Embryonic facial prominence (tissue), 1 donor: ENCODE measurements at regions not wholly inside any gene's neighbourhood (a gene's known extent, or its start where the extent isn't known, plus 50 kb on each side); places are given as distances from the start of the nearest gene placed in this dataset.

ENCODE experiments used
- DNase-seq: peaks from one replicate; pipeline ENCODE4 v3.0.0-alpha.2; 2016; ENCODE audit errors: extremely low spot score

DNA sequence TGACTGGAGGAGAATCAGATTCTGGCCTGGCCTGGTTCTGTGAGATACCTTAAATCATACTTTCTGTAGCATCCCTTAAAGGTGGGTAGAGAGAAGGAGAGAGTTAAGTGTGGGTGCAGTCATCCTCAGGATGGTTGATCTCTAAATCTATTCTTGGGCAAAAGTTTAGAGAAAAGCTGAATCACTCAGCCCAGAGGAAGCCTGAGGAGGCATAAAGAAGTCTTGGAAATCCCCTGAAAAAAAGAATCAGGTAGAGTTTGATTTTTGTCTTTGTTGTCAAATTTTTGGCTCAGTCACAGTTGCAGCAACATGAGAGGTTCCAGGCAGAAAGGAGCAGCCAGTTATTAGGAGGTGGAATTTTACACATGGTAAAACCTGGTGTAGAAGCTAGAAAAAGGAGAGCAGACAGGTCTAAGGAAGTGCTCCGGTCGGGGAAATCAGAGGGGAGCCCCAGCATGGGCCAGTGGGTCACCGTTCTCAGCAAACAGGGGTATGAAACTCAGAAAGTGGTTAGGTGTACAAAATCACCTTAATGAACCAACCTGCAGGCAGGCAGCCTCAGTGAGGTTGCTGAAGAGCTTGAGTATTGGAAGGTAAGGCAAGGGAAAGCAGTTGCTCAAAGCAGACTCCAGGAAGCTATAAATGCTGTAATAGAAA lies 116.2 kb upstream of the CNTLN start:
- no peak for DNase-seq

DNA sequence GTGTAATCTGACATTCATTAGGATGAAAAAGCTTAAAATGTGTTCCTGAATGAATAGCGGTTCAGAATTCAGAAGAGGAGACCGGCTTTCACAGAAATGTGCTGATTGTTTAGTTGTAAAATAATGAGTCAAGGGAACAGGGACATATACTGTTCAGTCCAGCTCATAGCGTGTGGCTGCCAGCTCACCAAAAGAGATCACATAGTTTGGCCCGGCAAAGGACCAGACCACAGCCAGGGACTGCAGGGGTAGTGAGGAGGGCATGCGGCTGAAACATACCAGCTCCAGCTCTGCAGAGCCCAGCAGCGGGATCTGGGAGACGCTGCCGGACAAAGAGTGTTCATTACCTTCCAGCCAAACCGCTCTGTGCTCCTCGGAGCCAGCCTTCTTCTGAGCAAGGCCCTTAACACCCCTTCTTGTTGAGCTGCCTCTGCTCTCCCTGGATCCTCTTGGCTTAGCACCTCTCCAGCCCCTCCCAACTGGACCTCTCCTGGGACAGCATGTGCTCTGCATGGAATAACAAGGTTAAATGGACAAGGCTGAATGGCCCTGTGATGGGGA lies 116.8 kb upstream of the CNTLN start:
- no peak for DNase-seq

DNA sequence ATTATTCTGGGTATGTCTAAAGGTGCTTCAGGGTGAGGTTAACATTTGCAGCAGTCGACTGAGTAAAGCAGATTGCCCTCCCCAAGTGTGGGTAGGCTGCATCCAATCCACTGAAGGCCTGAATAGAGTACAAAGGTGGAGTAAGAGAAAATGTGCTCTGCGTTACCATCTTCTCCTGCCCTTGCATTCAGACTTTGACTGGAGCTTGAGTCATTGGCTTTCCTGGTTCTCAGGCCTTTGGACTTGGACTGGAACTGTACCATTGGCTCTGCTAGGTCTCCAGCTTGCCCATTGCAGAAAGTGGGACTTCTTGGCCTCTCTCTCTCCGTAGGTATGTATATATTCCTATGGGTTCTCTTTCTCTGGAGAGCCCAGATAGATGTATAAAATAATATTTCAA lies 120.9 kb upstream of the CNTLN start:
- no peak for DNase-seq

DNA sequence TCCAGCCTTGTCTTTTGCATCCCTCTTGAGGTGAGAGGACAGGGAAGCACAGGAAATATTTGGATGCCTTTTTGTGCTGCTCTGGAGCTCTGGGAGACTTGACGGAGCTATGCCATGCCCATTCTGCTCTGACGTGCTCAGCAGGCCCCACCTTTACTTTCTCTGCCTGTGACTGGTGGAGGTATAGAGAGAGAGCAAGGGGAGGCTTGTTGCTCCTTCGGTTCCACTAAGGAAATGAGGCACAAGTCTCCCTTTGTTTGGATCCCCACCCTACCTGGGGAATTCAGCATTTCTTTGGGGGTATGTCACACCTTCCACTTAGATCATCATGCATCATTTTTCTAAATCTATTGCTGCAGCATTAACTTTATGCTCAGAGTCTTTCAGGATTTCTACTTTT lies 121.8 kb upstream of the CNTLN start:
- no peak for DNase-seq

DNA sequence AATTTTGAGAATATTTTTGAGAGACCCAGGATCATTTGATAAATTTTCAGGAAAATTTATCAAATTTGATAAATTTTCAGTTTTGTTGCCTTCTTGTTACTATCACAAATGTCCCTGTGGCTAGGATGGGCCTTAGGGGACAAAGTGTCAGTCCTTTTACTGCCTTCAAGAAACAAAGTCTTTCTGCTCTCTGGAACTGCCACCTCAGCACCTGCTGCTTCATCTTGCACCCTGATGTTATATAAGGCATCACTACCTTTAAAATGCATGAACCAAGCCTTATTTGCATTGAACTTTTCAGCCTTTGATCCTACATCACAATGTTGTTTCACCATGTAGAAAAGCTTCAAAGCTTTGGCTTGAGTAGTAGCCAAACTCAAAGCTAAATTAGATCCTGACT lies 123.0 kb upstream of the CNTLN start:
- no peak for DNase-seq

DNA sequence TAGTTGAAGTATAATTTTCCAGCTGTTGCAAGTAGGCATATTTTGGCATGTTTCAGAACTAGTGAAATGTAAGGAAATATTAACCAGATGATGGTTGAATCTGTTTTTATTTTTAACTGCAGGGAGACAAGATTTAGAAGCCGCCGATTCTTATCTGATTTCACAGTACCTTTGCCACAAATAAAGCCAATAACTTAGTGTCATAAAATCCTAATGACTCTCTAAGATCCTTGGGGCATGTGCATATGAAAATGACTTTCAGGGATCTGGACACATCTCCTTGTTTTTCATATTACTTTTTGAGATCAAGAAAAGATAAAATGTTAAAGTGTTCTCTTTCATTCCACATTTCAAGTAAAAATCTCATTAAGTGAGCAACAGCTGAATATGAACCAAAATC lies 125.8 kb upstream of the CNTLN start:
- no peak for DNase-seq

DNA sequence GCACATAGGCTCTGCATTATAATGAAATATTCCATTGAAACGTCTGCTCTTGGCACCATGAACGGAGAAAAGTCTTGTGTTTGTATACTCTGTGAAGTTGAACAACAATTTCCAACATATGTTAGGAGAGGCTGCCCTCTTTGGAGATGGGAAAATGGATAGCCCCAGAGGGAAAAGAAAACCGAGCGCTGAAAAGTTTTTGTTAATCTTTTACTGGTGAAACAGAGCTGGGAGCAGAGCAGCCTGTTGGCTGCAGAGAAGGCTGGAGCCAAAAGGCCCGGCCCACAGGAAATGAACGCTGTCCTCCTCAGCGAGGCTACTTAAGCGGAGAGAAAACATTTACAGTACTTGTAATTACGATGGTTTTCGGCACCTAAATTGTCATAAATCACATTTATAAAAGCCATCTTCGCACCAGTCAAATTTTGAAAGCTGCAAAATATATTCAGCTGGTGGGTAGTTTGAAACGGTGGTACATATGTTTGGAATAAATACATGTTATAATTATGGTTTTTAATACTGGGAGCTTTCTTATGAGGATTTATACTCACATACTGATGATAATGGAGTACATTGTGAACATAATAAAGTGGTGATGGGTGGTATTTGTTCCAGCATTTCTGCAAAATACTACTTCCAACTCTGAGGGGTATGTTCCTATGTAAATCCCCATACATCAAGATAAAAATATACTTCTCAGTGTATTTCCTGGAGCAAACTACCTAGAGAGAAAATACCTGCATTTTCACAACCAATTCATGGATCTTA lies 129.6 kb upstream of the CNTLN start:
- peak; percentile 81 for DNase-seq

DNA sequence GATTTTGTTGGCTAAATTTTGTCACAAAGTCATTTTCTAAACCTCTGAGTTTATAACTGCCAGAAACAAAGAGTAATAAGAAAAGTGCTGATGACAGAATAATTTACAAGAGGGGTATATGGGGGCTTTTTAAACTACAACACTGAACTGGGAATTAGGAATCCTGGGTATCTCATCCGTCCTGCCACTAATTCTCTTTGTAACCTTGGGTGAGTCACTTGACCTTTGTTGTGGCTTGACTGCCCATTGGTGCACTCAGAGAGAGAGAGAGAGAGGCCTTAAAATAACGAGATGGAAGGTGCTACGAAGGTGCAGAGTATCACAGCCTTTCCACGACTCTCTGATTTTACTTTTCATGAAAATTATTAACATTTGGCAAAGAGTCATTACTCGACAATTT lies 130.3 kb upstream of the CNTLN start:
- no peak for DNase-seq

DNA sequence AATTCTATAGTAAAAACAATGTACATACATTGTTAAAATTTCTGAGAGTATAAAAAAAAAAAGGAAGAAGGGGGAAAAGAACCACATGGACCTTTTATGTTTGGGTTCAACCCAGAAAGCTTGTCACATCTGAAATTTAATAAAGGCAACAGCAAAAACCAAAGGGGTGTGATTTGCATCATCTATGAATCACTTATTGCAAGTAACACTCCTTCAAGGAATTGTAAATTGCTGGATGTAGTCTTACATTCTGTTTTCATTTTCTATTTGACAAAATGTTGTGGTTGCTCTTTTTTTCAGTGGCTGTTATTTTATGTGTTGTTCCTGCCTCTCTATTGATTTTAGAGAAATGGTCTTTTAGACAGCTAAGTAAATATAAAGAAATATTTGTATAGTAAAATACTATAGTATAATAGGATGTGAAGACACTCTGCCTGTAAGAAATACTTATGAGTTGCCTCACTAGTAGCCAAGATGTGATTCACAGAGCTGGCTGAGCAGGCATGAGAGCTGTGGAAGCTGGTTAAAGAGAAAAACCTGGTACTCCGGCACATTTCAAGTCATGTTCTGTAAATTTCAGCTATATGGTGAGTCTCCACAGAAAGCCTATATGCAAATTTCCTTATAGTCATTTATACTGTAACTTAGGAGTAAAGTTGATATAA lies 131.1 kb upstream of the CNTLN start:
- no peak for DNase-seq

DNA sequence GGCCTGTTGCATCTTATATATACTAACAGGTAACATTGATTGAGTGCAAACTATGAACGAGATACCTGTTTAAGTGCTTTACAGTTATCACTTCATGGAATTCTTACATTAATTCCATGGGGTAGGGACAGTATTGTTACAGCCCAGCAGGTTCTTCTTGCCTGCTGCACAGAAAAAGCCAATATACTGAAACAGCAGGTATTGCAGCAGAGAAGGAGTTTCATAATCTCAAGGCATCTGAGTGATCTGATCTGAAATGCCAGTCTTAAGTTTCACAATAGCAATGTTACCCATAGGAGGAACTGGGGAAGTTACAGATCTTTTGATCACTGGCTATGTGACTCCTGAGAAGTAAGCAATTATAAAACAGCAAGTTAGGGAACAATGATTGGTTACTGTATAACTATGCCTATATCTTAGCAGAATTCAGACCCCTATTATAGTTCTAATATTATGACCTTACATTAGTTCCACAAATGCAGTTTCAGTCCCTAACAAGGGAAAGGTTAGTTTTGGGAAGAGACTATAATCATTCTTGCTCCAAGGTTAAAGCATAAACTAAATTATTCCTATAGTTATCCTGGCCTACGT lies 126.5 kb upstream of the BNC2 start:
- DNase-seq = no peak

DNA sequence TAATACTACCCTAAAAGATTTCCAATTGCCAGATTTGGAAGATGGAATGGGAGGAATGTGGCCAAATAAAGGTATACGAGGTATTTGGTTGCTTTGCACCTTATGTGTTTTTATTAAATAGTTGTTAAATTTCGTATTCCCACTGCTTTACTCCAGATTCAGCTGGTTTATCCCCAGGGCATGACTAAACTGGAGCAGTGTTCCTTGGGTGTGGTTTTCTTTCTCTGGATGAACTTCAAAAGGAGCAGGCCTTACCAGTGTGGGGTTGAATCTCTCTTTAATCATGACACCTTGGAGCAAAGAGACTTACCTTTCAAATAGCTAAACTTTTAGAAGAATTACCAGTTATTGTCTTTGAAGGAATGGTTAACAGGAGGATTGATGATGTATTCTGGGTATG lies 121.7 kb upstream of the BNC2 start:
- DNase-seq = no peak

DNA sequence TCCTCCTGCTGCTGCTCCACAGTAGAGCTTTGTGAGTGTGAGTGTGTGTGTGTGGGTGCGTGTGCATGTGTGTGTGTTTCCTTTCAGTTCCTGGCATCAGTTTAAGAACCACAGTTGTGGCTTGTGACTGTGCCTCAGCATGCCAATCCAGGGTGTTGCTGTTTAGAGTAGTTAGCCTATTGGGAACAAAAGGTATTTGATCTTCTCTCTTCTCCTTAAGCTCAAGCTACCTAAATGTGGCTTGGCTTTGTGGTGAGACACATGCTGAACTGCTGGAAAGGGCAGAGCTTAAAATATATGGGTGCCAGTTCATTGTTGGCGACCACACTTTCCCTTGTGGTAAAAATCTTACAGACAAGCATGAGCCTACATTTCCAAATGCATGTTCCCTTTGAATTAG lies 116.6 kb upstream of the BNC2 start:
- DNase-seq = peak; percentile 15

DNA sequence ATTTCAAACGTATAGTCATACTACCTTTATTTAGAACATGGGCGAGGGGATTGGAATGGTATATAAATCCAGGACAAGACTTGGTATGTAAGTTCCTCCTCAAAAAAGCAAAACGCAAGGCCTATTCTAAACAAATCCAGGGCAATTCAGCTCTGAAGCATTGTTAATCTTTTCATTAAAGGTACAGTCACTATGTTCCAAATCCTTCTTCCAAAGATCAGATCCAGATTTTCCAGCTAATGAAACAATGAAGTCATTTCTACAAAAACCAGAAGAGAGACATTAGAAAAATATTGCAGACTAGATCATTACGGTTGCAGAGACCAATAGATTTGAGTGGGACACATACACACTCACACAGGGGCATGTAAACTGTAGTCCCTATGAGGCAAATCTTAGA lies 116.1 kb upstream of the BNC2 start:
- peak; percentile 36 for DNase-seq

DNA sequence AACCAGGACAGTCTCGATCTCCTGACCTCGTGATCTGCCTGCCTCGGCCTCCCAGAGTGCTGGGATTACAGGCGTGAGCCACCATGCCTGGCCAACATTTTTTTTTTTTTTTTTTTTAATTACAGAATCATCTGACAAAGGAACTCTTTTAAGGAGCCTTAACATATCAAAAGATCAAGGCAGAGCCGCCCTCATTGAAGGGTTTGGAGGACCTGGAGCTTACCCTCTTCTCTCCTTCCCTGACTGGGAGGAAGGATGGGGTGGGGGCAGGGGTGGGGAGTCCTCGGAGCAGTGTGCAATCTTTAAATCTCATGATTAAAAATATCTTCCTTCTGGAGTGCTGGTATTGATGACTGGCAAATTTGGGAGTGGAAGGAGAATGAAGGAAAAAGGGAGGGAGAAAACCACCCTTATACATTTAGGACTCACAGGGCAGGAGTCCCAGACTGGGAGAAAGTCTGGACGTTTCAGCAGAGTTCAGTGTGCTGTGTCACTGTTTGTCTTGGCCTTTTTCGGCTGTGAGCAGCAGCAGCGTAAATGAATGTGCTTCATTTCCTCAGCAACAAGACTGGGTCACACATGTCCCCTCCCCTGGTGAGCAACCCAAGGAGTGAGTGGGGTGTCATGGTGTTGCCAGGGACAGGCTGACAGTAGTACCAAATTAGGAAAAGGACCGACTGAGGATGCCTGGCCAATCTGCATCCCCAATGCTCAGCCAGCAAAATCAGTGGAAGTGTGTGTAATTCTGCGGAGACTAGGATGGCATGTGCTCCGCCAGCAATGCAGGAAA lies 115.3 kb upstream of the BNC2 start:
- no peak for DNase-seq

DNA sequence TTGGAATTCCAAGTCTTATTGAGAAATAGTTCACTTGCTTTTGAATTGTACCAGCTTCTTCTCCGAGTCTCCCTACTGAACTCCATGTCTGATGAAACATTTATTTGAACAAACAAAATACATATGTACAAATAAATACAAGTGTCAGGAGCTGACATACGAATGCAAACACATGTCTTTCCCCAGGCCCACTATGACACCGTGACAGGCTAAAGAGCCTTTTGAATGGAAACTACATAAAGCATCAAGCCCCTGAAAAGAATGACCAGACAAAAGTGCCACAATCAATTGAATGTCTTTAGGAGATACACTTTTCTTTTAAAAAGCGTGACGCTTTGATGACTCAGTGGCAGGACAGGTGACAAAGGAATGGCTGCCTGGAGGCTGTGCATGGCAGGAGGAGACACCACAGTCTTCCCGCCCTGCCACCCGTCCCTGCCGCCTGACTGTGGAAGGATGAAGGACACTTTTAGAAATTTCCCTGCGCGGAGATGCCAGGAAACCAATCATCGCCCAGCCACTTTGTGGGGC lies 112.4 kb upstream of the BNC2 start:
- DNase-seq = no peak

DNA sequence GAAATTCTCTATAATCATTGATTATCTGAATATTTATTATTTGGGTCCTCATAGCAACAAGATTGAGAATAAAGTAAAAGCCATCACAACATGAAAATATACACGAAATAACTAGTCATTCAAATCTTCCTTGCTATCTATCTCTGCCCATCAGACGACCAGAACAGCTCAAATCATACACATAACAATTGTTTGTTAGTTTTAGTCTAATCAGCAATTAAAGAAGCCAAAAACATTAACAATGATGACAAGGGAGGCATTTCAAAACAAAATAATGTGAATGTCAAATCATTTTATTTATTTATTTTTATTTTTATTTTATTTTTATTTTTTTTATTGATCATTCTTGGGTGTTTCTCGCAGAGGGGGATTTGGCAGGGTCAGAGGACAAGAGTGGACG lies 106.0 kb upstream of the BNC2 start:
- DNase-seq = no peak

DNA sequence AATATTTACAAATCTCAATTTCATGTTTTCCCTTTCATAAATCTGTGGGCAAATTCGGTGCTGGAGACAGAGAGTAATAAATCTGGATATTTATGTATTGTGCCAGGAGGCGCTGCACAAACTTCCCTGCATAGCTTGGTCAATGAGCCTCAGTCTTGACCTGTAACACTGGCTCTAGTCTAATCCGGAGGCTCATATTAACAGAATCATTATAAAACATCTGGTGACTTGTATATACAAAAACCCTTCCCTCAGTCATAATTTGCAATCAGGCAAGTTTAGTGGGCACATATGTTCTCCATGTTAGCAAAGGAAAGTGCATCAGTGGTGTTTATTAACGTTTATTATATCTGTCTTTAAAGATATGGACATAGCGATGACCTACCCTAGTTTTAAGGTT lies 104.0 kb upstream of the BNC2 start:
- DNase-seq = no peak

DNA sequence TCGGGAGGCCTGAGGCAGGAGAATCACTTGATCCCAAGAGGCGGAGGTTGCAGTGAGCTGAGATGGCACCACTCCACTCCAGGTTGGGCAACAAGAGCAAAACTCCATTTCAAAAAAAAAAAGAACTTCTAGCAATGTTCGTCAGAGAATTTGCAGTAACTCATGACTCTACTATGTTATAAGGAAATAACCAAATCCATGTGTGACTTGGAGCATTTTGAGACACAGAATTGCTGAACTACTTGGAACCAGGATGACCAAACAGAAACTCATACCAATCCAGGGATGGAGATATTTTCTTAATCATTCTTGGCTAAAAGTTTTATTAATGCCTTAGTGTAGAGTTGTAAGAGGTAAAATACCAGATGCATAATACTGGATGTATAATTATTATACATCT lies 99.9 kb upstream of the BNC2 start:
- DNase-seq = no peak

DNA sequence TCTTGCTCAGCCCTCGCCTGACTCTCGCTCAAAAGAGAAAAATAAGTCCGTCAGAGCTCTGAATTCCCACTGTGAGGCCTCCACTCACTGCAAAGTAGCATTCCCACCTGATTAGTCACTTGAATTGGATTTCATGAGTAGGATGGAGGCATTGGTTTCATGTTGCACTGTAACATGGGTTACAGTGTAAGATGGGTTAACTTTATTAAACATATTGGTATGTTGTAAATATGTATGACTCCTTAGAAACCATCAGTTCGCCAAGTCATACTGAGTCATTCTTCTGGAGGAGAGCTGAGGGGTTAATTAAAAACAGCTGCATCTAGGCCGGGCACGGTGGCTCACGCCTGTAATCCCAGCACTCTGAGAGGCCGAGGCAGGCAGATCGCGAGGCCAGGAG lies 93.8 kb upstream of the BNC2 start:
- no peak for DNase-seq

DNA sequence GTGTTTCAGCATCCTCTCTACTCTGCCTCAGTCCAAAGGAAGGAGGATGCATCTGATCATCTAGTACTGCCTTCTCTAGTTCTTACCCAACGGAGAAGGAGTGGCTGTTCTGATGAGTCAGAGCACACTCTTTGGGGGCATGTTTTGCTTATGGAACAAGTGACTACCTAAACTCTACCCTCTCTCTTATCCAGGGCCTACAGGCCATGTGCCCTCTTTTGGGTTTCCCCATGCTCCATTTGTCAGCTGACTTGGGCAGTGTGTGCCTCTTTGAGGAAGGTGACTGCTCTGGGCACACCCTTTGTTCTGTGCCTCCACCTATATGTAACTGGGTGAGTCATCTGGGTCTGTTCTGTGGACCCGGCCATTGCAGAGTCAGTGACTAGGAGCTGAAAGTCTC lies 89.6 kb upstream of the BNC2 start:
- DNase-seq = no peak

DNA sequence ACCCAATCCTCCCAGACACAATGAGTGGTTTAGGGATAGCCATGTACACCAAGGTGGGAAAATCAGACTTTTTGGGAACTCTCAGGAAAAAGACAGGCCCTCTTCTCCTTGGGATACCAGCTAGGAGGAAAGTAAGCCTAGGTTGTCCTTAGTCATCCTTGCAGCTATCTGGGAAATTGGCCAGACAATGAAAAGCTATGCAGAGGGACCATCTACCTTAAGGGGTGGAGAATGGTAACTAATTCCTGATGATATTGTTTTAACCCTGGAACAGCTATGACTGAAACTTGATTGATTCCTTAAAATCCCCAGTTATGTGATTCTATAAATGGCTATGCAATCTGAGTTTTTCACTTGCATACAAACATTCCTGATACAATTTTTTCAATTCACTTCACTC lies 88.9 kb upstream of the BNC2 start:
- DNase-seq = no peak
